Ovary (tissue), 3 donors: ENCODE measurements at regions not wholly inside any gene's neighbourhood (a gene's known extent, or its start where the extent isn't known, plus 50 kb on each side); places are given as distances from the start of the nearest gene placed in this dataset.
"Not testable (repeated sequence)": the region's sequence is repeated elsewhere in the genome, so short reads cannot be mapped to it uniquely, and the experiment has no call there.

Source experiments
- EP300 ChIP-seq: sonication (generic); formaldehyde crosslinking; IDR thresholded peaks from one replicate; pipeline ENCODE4 v1.6.1; 2017; ENCODE audit warnings: antibody characterized with exemption
- POLR2A ChIP-seq: fragments of 450-650 bp; IDR thresholded peaks from one replicate; pipeline ENCODE4 v1.6.1; 2017; ENCODE audit warnings: antibody characterized with exemption, mild to moderate bottlenecking, moderate library complexity
- TF ChIP-seq, protein P1 (sequence below), 3 donors: fragments of 450-650 bp in 2 of 3; fragments of 200-600 bp in 1 of 3; IDR thresholded peaks; one replicate each; pipeline versions ENCODE4 v1.5.1 to v1.8.0; 2016 to 2022; ENCODE audit warnings: antibody characterized with exemption in 3 of 3, mild to moderate bottlenecking in 1 of 3
- donor health status: DM: no; HTN: no; CAD: no.

DNA sequence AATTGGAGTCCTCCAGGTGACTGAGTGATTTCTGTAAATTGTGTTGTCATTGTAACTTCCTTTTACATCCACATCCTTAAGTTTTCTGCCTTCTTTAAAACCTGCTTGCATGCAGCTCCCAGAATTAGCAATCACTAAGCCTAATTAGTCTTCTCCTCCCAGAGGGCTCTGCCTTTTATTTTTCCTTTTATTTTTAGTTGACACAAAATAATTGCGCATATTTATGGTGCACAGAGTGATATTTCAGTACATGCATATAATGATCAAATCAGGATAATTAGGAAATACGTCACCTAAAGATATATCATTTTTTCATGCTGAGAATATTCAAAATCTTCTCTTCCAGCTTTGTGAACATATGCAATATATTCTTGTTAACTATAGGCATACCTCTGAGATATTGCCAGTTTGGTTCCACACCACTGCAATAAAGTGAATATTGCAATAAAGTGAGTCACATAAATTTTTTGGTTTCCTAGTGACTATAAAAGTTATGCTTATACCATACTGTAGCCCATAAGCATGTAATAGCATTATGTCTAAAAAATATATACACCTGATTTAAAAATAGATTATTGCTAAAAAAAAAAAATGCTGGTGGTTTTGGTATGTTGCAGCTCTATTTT lies 210.5 kb downstream of the BCL2L11 start:
- TF ChIP-seq, protein P1, sequence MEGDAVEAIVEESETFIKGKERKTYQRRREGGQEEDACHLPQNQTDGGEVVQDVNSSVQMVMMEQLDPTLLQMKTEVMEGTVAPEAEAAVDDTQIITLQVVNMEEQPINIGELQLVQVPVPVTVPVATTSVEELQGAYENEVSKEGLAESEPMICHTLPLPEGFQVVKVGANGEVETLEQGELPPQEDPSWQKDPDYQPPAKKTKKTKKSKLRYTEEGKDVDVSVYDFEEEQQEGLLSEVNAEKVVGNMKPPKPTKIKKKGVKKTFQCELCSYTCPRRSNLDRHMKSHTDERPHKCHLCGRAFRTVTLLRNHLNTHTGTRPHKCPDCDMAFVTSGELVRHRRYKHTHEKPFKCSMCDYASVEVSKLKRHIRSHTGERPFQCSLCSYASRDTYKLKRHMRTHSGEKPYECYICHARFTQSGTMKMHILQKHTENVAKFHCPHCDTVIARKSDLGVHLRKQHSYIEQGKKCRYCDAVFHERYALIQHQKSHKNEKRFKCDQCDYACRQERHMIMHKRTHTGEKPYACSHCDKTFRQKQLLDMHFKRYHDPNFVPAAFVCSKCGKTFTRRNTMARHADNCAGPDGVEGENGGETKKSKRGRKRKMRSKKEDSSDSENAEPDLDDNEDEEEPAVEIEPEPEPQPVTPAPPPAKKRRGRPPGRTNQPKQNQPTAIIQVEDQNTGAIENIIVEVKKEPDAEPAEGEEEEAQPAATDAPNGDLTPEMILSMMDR (IDR thresholded peaks at IDR 0.05): not testable (repeated sequence)
- TF ChIP-seq POLR2A, EP300: not testable (repeated sequence)
